Liver (tissue), 8 donors: ENCODE measurements at regions not wholly inside any gene's neighbourhood (a gene's known extent, or its start where the extent isn't known, plus 50 kb on each side); places are given as distances from the start of the nearest gene placed in this dataset.

Experiments used
- DNase-seq: peaks from one replicate; pipeline ENCODE4 v3.0.0-alpha.2; 2017; ENCODE audit warnings: low spot score
- H3K27ac ChIP-seq, 2 donors: one replicate each; pipeline ENCODE4 v1.7.0; 2013; ENCODE audit warnings: inconsistent platforms in 2 of 2, low read length in 2 of 2, control low read depth in 1 of 2, low read depth in 1 of 2, mild to moderate bottlenecking in 1 of 2
- H3K27me3 ChIP-seq, 4 donors: one replicate each; pipeline versions ENCODE4 v1.6.1 to v1.7.0; 2013; ENCODE audit warnings: low read length in 3 of 4, inconsistent platforms in 1 of 4, mild to moderate bottlenecking in 1 of 4, moderate library complexity in 1 of 4; ENCODE audit not compliant: control insufficient read depth in 4 of 4, insufficient read depth in 4 of 4
- H3K36me3 ChIP-seq, 4 donors: one replicate each; pipeline versions ENCODE4 v1.6.1 to v1.7.0; 2013; ENCODE audit warnings: low read length in 3 of 4, mild to moderate bottlenecking in 3 of 4, low read depth in 1 of 4, moderate library complexity in 1 of 4; ENCODE audit not compliant: control insufficient read depth in 4 of 4, insufficient read depth in 3 of 4
- H3K4me1 ChIP-seq, 4 donors: one replicate each; pipeline versions ENCODE4 v1.6.1 to v1.7.0; 2013; ENCODE audit warnings: low read length in 3 of 4, mild to moderate bottlenecking in 3 of 4, moderate library complexity in 1 of 4; ENCODE audit not compliant: control insufficient read depth in 4 of 4, insufficient read depth in 4 of 4
- H3K4me3 ChIP-seq, 3 donors: one replicate each; pipeline versions ENCODE4 v1.6.1 to v1.7.0; 2013; ENCODE audit warnings: low read length in 3 of 3, control low read depth in 1 of 3, low read depth in 1 of 3, mild to moderate bottlenecking in 1 of 3
- H3K9ac ChIP-seq, 2 donors: one replicate each; pipeline ENCODE4 v1.7.0; 2013; ENCODE audit warnings: low read length in 2 of 2, mild to moderate bottlenecking in 2 of 2, moderate library complexity in 2 of 2, control low read depth in 1 of 2, low read depth in 1 of 2
- H3K9me3 ChIP-seq, 4 donors: one replicate each; pipeline versions ENCODE4 v1.6.1 to v1.7.0; 2013; ENCODE audit warnings: low read length in 3 of 4; ENCODE audit not compliant: control insufficient read depth in 4 of 4
- ATF3 ChIP-seq: IDR thresholded peaks from 2 replicates; pipeline ENCODE4 v1.6.1; 2016; ENCODE audit warnings: antibody characterized with exemption
- CTCF ChIP-seq: fragments of 150-350 bp; IDR thresholded peaks from 2 replicates; pipeline ENCODE4 v1.5.1; 2017; ENCODE audit warnings: improper control_type of control experiment, low read depth, low read length; ENCODE audit not compliant: missing input control
- EGR1 ChIP-seq, 2 donors: IDR thresholded peaks; 2 replicates each; pipeline ENCODE4 v1.6.1; 2016 to 2018; ENCODE audit warnings: antibody characterized with exemption in 2 of 2, low read depth in 2 of 2
- FOXA1 ChIP-seq: IDR thresholded peaks from 2 replicates; pipeline ENCODE4 v1.6.1; 2016; ENCODE audit warnings: antibody characterized with exemption
- GABPA ChIP-seq, 2 donors: IDR thresholded peaks in 1 of 2; conservative IDR thresholded peaks in 1 of 2; 2 replicates each; pipeline ENCODE4 v1.6.1; 2016; ENCODE audit warnings: antibody characterized with exemption in 2 of 2, mild to moderate bottlenecking in 1 of 2, moderate library complexity in 1 of 2
- HNF4G ChIP-seq: IDR thresholded peaks from 2 replicates; pipeline ENCODE4 v1.6.1; 2016; ENCODE audit warnings: antibody characterized with exemption
- JUND ChIP-seq, 2 donors: IDR thresholded peaks; 2 replicates each; pipeline ENCODE4 v1.6.1; 2016; ENCODE audit warnings: antibody characterized with exemption in 2 of 2
- MAX ChIP-seq: IDR thresholded peaks from 2 replicates; pipeline ENCODE4 v1.6.1; 2016; ENCODE audit warnings: antibody characterized with exemption
- NR2F2 ChIP-seq: IDR thresholded peaks from 2 replicates; pipeline ENCODE4 v1.6.1; 2016; ENCODE audit warnings: antibody characterized with exemption
- RAD21 ChIP-seq, 2 donors: IDR thresholded peaks; 2 replicates each; pipeline ENCODE4 v1.6.1; 2016; ENCODE audit warnings: antibody characterized with exemption in 2 of 2, mild to moderate bottlenecking in 2 of 2
- REST ChIP-seq: IDR thresholded peaks from 2 replicates; pipeline ENCODE4 v1.6.1; 2016; ENCODE audit warnings: antibody characterized with exemption, mild to moderate bottlenecking
- RXRA ChIP-seq, 2 donors: IDR thresholded peaks; 2 replicates each; pipeline ENCODE4 v1.6.1; 2017 to 2018; ENCODE audit warnings: antibody characterized with exemption in 2 of 2, mild to moderate bottlenecking in 1 of 2
- TAF1 ChIP-seq: conservative IDR thresholded peaks from 2 replicates; pipeline ENCODE4 v1.6.1; 2016; ENCODE audit warnings: antibody characterized with exemption, mild to moderate bottlenecking
- YY1 ChIP-seq: IDR thresholded peaks from 2 replicates; pipeline ENCODE4 v1.6.1; 2016; ENCODE audit warnings: antibody characterized with exemption, mild to moderate bottlenecking
- ZBTB33 ChIP-seq: IDR thresholded peaks from 2 replicates; pipeline ENCODE4 v1.6.1; 2016; ENCODE audit warnings: antibody characterized with exemption
- WGBS: extraction: QIAGEN DNeasy Blood & Tissue Kit; methylation state at CpG from one replicate; pipeline ENCODE4 v1.1.7; 2013; 5-methylcytosine and 5-hydroxymethylcytosine counted together
- donor health status: healthy.
- donor health status: healthy.
- donor health status: healthy.
- donor health status: healthy.
- donor health status: healthy.

- H3K4me3 ChIP-seq = no peak overlapping the region
- peaks cover 0 to 3% (median 0%) of the 10 kb centered on the region in 4 donors for H3K27me3 ChIP-seq
- WGBS = 17% methylated on average over 11 of the region's 11 CpGs
- H3K9me3 ChIP-seq = no peaks in the 10 kb centered on the region
- H3K4me1 ChIP-seq = no peaks in the 10 kb centered on the region
- TF ChIP-seq REST (no peak), RAD21 (IDR thresholded peaks at IDR 0.05) (no peak), ZBTB33 (no peak), MAX (no peak), ATF3 (no peak), NR2F2 (no peak), EGR1 (IDR thresholded peaks at IDR 0.05; ENCODE audit: low read depth in 2 of 2) (no peak), GABPA (IDR thresholded peaks at IDR 0.05 in 1 of 2, conservative IDR thresholded peaks at IDR 0.05 in 1 of 2) (no peak), RXRA (IDR thresholded peaks at IDR 0.05) (no peak), YY1 (no peak), CTCF (no peak), TAF1 (no peak), JUND (IDR thresholded peaks at IDR 0.05) (no peak), HNF4G (no peak)
- no peak overlapping the region for H3K9ac ChIP-seq
- H3K27ac ChIP-seq = no peak overlapping the region
- no peaks in the 10 kb centered on the region for H3K36me3 ChIP-seq
- no peak for DNase-seq
Observed at GRCh38 chr14:54291491-54292191, 105.2 kb upstream of the CDKN3 start.

GRCh38 chr14:54294802-54295201, 102.0 kb upstream of the CDKN3 start:
- H3K27me3 ChIP-seq = peaks cover 0 to 5% (median 0%) of the 10 kb centered on the region in 4 donors
- no peak overlapping the region for H3K9ac ChIP-seq
- no peak overlapping the region for H3K4me3 ChIP-seq
- no peak for DNase-seq
- no peaks in the 10 kb centered on the region for H3K36me3 ChIP-seq
- H3K4me1 ChIP-seq = no peaks in the 10 kb centered on the region
- peaks cover 0 to 2% (median 0%) of the 10 kb centered on the region in 4 donors for H3K9me3 ChIP-seq
- no peak overlapping the region for H3K27ac ChIP-seq
- 88% methylated on average over 3 of the region's 3 CpGs for WGBS
- no peak for TF ChIP-seq GABPA (IDR thresholded peaks at IDR 0.05 in 1 of 2, conservative IDR thresholded peaks at IDR 0.05 in 1 of 2)
- TF ChIP-seq FOXA1 = no peak
- TF ChIP-seq ZBTB33 = no peak
- TF ChIP-seq REST = no peak
- no peak for TF ChIP-seq NR2F2
- no peak for TF ChIP-seq TAF1
- no peak for TF ChIP-seq ATF3
- TF ChIP-seq MAX = no peak
- no peak for TF ChIP-seq RXRA (IDR thresholded peaks at IDR 0.05)
- no peak for TF ChIP-seq YY1
- no peak for TF ChIP-seq HNF4G
- TF ChIP-seq RAD21 (IDR thresholded peaks at IDR 0.05) = no peak
